Stomach (tissue), 4 donors: ENCODE measurements at regions not wholly inside any gene's neighbourhood (a gene's known extent, or its start where the extent isn't known, plus 50 kb on each side); places are given as distances from the start of the nearest gene placed in this dataset.

ENCODE experiments used
- POLR2A ChIP-seq, 4 donors: fragments of 450-650 bp; IDR thresholded peaks; one replicate each; pipeline ENCODE4 v1.6.1; 2016; ENCODE audit warnings: antibody characterized with exemption in 4 of 4, control low read depth in 2 of 4, mild to moderate bottlenecking in 1 of 4, moderate library complexity in 1 of 4
- TF ChIP-seq, protein P1 (sequence below), 7 experiments: fragments of 450-650 bp in 4 of 7; fragments of 200-600 bp in 3 of 7; sonication (generic) in 3 of 7; IDR thresholded peaks; one replicate each; pipeline ENCODE4 v1.5.1; 2016 to 2019; ENCODE audit warnings: antibody characterized with exemption in 7 of 7, control low read depth in 2 of 7, mild to moderate bottlenecking in 1 of 7

DNA sequence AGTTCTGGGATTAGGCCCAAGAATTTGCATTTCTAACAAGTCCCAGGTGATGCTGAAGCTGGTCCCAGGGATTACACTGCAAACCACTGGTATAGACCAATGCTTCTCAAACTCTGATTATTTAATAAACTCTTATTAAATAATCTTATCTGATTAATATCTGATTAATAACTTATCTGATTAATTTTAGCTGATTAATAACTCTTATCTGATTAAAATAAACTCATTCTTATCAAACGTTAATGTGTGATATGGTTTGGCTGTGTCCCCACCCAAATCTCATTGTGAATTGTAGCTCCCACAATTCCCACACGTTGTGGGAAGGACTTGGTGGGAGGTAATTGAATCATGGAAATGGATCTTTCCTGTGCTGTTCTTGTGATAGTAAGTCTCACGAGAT is 78.6 kb upstream of the TANC2 start:
- TF ChIP-seq, protein P1, sequence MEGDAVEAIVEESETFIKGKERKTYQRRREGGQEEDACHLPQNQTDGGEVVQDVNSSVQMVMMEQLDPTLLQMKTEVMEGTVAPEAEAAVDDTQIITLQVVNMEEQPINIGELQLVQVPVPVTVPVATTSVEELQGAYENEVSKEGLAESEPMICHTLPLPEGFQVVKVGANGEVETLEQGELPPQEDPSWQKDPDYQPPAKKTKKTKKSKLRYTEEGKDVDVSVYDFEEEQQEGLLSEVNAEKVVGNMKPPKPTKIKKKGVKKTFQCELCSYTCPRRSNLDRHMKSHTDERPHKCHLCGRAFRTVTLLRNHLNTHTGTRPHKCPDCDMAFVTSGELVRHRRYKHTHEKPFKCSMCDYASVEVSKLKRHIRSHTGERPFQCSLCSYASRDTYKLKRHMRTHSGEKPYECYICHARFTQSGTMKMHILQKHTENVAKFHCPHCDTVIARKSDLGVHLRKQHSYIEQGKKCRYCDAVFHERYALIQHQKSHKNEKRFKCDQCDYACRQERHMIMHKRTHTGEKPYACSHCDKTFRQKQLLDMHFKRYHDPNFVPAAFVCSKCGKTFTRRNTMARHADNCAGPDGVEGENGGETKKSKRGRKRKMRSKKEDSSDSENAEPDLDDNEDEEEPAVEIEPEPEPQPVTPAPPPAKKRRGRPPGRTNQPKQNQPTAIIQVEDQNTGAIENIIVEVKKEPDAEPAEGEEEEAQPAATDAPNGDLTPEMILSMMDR (IDR thresholded peaks at IDR 0.05), result no peak
- TF ChIP-seq POLR2A (IDR thresholded peaks at IDR 0.05), result no peak
